GM19025 (cell line): ENCODE measurements at regions not wholly inside any gene's neighbourhood (a gene's known extent, or its start where the extent isn't known, plus 50 kb on each side); places are given as distances from the start of the nearest gene placed in this dataset.

ENCODE experiments used
- ATAC-seq: cut with Tn5 transposase; IDR thresholded peaks from one replicate; pipeline ENCODE4 v1.9.1; 2021; ENCODE audit warnings: mild to moderate bottlenecking, low read depth, moderate library complexity; ENCODE audit not compliant: unreplicated experiment

DNA sequence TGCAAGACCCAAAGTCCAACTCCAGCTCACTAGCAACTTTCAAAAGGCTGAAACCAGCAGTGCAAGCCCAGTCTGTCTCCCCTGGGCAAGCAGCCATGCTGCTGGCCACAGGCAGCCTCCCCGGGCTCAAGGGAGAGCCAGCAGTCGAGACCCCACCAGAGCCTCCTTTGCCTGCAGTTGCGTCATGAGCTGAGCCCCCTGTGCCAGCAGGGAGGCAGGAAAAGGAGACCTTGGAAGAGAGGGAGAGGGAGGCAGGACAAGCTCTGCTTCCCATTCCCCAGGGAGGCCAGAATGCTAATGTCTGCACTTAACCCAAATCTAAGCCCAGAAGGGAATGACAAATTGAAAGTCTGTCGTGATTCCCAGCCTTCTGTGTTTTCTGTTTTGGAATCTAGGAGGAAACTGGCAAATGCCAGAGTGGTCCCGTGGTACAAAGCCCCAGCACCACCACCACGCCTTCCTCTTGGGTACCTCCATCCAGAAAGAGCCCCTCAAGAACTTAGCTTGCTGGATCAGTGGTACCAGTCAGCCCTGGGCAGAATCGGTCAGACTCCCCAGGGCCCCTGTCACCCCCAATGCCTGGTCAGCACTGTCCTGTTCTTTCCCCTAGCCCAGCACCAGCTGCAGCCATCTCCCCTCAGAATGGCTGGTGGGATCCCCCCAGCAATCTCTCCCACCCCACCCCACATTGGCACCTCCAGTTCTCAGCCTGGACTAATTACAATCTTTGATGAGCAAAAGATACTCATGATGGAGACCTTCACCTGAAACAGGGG lies 99.3 kb upstream of the TNRC6C start:
- ATAC-seq, result no peak

GRCh38 chr17:77861133-77861695 lies 97.3 kb upstream of the TNRC6C start:
- no peak for ATAC-seq

GRCh38 chr17:77861981-77862645 lies 96.4 kb upstream of the TNRC6C start:
- ATAC-seq, result no peak

GRCh38 chr17:77862890-77863813 lies 95.4 kb upstream of the TNRC6C start:
- ATAC-seq, result no peak

DNA sequence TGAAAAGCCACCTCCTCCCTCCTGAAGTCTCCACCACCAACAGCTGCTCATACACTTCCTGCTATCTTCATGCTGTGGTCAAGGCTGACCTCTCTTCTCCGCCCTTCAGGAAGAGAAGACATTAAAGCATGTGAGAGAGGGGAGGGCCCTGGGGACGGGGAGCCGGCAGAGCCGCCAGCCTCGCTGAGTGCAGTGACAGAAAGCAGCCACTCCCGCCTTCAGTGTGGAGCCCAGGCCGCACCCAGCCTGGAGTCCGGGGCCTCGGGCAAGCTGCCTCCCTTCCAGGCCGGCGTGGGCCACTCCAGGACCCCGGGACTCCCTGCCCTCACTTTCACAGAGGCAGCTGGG lies 94.7 kb upstream of the TNRC6C start:
- ATAC-seq, result no peak

- no peak for ATAC-seq
Measured at GRCh38 chr17:77864234-77865111, 94.0 kb upstream of the TNRC6C start.

GRCh38 chr17:77865112-77865611 lies 93.3 kb upstream of the TNRC6C start:
- no peak for ATAC-seq

GRCh38 chr17:77865716-77866115 lies 92.8 kb upstream of the TNRC6C start:
- ATAC-seq, result no peak

- no peak for ATAC-seq
Measured at GRCh38 chr17:77867308-77867781, 91.2 kb upstream of the TNRC6C start.

DNA sequence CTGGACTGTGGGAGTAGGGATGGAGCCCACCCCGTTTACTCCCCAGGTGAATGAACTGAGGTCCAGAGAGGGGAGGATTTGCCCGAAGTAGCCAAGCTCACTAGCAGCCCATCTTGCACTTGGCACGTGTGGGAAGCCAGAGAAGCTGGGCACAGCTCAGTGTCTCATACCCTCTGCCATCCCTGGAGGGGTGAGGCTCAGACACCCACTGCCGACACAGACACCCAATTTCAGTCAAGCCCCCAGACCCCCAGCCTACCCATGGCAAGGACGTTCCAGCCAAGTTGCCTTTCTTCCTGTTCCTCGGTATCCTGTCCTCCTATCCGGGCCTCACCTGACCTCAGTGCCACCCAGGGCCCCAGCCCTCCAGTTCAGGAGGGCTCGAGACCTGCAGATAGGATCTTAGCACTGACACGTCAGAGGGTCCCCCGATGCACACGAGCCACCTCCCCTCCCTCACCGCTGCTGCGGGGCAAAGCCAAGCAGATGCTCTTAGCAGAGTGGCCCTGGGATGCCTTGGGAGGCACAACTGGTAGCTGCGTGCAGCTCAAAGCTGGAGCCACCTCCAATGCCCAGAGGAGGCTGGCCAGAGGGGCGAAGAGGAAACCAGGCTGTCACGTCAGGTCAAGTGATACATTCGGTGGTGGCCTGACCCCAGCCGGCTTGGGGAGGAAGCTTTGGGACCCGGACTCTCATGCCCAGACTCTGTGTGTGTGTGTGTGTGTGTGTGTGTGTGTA lies 90.4 kb upstream of the TNRC6C start:
- no peak for ATAC-seq

DNA sequence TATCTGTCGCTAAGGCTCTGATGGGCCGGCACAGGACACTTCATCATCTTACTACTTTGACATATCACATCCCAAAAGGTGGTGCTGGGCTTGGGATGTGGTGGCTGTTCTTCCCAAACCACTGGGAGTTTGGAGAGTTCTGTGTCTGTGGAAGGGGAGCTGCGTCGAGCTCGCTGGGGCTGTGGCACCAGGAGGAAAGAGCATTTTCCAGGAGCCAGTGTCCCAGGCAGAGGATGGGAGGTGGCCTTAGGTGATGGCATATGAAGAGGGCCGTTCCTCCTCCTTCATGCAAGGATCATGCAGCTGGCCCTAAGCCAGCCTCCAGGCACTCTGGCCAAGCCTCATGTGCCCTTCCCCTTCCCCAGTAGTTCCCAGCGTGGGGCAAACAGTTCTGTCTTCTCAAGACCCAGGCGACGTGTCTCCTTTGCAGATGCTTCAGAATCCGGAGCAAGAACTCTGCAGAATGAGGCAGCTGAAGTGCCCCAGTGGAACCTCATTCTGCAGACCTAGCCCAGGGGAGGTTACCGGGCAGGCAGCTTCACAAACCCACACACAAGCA lies 89.4 kb upstream of the TNRC6C start:
- no peak for ATAC-seq

DNA sequence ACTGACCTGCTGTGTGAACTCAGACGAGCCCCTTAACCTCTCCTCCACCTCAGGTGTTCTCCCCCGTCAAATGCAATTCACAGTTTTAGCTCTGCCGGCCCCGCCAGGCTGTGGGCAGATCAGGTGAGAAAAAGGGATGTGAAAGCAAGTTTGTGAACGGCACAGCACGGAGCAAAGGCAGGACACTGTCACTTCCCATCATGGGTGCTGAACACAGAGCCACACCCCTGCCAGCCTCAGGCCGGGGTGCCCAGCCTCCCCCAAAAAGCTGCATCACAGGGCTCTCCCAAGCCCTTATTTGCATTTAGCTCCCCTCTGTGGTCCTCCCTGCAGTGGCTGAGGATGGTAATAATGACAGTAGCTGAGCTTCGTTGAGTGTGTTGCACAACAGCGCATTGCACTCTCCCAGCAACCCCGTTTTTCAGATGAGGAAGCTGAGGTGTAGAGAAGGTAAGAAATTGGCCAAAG lies 88.8 kb upstream of the TNRC6C start:
- ATAC-seq, result peak; percentile 71

- no peak for ATAC-seq
Measured at GRCh38 chr17:77872199-77872598, 86.3 kb upstream of the TNRC6C start.

DNA sequence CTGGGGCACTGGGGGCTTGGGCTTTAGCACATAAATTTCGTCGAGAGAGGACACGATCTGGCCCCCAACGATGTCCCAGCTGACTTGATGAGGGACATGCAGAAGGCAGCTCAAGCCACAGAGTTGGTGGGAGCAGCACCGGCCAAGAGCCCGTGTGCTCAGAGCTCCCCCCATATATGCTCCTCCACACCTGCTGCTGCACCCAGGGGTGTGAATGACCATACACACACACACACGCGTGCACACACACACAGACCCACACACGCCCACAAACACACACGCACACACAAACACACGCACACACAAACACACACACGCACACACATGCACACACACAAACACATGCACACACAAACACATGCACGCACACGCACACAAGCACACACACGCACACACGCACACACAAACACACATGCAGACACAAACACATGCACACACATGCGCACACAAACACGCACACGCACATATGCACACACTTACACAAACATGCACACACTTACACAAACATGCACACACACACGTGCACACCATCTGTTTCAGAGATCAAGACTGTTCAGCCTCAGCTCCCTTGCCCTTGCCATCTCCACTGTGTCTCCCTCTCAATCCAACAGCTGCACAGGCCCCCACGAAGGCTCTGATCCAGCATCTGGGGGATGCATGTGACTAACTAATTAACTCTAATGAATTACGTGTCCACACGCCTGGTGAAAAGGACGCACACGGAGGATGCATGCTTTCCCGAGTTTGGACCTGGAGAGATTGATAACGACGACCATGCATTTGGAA lies 85.6 kb upstream of the TNRC6C start:
- no peak for ATAC-seq

DNA sequence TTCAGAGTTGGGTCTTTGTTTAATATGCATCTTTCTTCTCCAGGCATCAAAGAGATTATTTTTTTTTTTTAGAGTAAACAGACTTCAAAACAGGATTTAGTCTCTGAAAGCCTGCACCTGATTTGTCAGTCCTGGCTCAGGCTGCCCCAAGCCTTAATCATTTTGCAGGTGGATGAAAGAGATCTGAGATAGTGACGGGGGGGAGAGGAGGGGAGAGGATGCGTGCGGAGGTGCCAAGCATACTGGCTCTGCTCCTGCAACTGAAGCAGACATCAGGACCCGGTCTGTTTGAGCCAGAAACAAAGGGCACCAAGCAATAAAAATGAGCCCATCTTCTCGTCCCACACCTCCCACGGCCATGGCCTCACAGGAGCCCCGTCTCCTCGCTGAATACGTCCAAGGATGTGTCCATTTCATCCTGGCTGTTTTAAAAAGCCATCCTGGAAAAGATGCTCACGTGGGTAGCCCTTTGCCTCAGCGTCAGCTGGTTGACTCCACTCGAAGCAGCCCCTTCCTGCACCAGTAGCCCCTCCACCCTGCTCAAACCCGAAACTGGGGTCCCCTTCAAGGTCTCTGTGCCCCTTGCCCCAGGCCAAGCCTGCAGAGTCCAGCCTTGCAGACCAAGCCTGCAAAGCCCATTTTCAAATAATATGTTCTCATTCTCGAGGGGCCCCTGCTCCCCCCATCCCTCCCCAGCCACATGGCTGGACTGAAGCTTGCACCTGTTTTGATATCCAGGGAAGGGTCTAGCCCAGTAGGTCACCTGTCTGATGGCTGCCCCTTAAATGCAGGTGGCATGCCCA lies 84.8 kb upstream of the TNRC6C start:
- ATAC-seq, result no peak

- ATAC-seq, result no peak
Measured at GRCh38 chr17:77874303-77875050, 84.0 kb upstream of the TNRC6C start.
